HG03045 (cell line): ENCODE measurements at regions not wholly inside any gene's neighbourhood (a gene's known extent, or its start where the extent isn't known, plus 50 kb on each side); places are given as distances from the start of the nearest gene placed in this dataset.

Experiments
- ATAC-seq: cut with Tn5 transposase; IDR thresholded peaks from one replicate; pipeline ENCODE4 v1.9.1; 2021; ENCODE audit warnings: mild to moderate bottlenecking, moderate library complexity; ENCODE audit not compliant: unreplicated experiment

DNA sequence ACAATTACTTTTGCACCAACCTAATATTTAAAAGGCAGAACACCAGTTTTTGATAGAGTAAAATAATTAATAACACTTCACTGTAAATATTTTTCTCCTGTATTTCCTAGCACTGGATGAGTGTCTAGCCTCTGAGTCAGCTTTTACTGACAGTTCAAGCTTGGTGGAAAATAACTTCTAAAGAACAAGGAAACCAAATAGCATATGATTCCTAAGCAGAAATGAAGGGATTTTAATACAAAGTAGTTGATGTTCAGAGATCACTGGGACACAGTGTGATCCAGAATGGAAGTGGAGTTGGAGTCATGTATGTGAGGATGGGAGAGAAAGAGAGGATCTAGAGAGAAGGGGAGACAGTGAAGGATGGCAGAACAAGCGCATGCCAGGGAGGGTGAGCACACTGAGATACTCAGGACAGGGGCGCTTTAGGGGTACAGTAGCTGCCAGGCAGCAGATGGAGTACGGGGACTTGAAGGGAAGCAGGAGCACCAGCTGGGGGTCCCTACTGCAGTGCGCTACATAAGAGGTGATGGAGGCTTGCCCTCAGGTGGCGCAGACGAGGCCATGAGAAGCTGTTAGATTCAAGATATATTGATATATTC lies 117.9 kb upstream of the KLF6 start:
- peak; percentile 19 for ATAC-seq

DNA sequence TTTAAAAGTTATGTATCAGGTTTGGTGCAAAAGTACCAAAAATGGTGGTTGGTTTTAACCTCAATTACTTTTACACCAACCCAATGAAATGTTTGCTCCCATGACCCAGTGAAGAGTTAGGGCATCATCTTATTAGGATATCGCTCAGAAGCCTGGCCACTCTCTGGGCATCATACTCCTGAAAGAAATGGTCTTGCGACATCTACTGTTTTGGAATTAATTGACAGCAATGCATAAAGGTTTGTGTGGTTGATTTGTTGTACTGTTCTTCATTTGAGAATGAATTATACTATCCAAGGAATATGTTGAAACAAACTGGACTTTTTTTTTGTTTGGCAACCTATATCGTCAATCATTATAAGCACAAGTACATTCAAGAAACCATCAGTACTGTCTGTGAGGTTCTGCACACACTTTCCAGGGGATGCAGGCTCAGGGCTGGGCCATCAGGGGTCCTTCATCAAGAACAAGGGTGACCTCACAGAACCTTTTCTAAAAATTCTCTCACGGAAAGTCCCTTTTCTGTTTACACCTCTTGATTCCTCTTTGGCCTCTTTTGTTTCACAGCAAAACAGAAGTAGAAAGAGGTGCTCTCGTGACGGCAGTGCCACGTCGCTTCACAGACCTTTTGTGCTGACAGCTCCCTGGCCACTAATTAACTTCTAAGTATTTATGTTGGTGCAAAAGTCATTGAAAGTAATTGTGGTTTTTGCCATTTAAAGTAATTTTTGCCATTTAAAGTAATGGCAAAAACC lies 117.2 kb upstream of the KLF6 start:
- ATAC-seq = peak; percentile 91

DNA sequence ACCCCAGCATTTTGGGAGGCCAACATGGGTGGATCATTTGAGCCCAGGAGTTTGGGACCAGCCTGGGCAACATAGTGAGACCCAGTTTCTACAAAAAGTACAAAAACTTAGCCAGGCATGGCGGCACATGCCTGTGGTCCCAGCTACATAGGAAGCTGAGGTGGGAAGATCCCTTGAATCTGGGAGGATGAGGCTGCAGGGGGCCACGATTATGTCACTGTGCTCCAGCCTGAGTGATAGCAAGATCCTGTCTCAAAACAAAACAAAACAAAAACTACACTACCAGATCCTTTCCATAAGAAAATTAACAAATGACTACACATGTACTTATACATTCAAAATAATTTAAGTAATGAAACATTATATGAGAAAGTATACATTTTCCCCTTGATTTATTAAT lies 116.4 kb upstream of the KLF6 start:
- ATAC-seq = no peak

DNA sequence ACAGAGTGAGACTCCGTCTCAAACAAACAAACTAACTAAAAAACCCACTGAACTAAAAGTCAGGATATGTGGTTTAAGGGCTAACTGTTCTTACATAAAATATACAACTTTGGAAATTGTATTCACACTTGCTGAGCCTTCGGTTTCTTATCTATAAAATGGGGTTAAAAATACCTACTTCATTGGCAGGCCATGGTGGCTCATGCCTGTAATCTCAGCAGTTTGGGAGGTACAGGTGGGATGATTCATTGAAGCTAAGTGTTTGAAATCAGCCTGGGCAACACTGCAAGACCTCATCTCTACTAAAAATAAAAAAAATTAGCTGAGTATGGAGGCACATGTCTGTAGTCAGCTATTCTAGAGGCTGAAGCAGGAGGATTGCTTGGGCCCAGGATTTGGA lies 115.4 kb upstream of the KLF6 start:
- no peak for ATAC-seq

DNA sequence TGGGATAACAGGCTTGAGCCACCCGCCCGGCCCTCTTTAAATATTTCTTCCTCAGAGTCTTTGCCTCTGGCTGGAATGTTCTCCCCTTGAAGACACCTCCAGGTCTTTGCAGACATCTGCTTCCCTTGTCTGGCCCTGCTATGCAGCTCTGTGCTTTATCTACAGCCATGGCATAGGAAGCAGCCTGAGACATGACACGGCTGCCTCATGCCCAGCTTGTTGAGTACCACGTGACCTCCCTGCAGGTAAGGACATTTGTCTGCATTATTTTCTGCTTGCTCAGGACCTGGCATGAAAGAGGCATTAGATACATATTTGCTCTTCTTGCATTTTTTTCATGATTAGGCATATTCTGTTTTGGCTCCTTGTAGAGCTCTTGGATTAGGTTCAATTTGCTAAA lies 113.8 kb upstream of the KLF6 start:
- no peak for ATAC-seq

DNA sequence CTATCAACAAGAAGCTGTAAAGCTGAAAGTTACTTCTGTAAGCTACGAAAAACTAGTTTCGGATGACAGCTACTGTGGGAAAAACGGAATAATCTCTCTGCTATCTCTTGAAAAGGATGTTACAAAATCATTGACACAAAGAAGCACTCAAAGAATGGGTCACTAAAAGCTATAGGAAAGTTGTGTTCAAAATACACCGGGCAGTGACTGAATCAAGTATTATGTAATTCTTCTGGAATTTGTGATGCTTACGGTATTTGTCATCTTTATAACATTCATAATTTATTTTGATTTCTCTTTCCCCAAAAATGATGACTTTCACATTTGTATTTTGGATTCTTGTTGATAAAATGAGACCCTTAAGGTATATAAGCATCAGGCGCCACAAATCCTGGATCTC lies 112.1 kb upstream of the KLF6 start:
- no peak for ATAC-seq

GRCh38 chr10:3896161-3896560 lies 111.2 kb upstream of the KLF6 start:
- ATAC-seq = no peak

DNA sequence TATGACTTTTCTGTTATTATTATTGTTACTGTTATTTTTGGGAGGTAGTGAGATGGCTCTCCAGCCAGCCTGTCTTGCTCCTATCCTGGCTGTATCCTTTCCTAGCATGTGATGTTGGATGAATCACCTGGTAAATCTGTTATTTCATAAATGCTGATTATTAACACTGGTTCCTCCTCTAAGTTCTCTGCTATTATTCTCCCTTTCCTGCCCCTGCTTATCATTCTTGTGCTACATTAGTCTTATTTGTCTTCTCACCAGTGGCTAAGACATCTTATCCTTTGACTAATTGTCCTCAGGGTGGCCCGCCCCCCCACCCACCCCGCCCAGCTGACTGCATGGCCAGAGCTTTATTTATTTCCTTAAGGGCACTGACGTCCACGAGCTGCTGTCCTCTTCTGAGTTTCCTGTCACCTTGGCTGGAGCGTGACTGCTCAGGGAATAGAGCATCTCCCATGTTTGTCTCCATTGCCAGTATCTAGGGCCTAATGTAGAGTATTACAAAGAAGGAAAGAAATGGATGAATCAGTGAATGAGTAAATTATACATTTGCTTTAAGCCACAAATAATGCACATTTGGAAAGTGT lies 110.1 kb upstream of the KLF6 start:
- no peak for ATAC-seq

DNA sequence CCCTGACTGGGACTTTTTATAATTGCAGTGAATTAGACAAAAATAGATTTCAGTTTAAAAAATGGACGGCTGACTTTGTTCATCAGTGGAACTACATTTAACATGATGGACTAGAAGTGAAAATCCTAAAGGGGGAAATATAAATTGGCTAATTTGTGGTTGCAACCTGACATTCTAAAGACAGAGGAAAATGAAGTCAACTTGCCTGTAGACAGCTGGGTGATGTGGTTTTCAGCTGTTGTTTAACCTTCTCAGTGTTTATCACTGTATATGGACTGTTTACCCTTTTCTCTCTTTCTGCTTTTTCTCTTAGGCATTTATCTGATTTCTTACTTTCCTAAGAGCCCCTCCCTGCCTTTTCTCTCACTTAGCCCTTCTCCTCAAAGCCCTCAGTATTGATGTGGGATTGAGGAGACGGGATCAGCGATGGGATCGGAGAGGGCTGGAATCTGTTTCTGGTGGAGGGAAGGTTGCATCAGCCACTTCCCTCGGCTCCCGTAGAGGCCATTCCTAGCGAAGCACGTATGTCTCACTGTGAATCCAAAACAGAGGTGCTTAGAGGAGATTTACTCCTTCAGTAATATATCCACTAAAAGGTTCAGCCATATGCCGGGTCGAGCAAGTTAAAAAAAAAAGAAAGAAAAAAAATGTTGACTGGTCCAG lies 109.0 kb upstream of the KLF6 start:
- ATAC-seq = no peak

GRCh38 chr10:3892440-3893425 lies 107.7 kb upstream of the KLF6 start:
- ATAC-seq = no peak

DNA sequence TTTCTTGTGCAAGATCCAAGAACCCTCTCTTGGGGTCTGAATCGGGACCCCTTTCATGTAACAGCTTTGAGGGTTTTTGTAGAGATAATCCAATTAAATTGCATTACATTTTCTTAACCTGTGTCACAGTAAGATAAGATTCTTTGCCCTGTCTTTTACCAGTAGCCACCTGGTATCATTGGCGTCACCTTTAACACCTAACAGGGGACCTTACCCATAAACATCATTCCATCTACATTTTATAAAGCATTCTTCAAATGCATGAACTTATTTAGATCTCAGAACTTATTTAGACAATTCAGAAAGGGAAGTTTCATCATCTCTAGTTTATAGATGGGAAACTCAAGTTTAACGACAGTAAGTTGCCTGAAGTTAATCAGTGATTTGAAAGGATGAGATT lies 106.4 kb upstream of the KLF6 start:
- ATAC-seq = no peak

DNA sequence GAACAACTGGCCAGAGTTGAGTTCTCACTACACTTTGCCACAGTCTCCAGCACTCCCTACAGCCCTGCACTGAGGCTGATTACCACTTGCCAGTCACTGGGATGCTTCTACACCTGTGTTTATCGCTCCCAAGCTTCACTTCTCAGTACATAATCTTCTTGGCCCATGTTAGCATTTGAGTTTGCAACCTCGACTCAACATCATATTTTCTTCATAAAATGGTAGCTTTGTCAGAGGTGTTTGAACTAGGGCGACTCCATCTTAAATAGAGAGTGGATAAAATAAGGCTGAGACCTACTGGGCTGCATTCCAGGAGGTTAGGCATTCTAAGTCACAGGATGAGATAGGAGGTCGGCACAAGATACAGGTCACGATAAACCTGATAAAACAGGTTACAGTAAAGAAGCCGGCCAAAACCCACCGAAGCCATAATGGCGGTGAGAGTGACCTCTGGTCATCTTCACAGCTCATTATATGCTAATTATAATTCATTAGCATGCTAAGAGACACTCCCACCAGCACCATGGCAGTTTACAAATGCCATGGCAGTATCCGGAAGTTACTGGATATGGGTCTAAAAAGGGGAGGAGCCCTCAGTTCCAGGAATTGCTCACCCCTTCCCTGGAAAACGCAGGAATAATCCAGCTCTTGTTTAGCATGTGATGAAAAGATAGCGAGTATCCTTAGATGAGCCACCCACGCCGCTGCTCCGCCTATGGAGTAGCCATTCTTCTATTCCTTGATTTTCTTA lies 105.8 kb upstream of the KLF6 start:
- no peak for ATAC-seq

GRCh38 chr10:3889961-3890522 lies 105.0 kb upstream of the KLF6 start:
- ATAC-seq = no peak

GRCh38 chr10:3887885-3888476 lies 103.0 kb upstream of the KLF6 start:
- ATAC-seq = peak; percentile 63

- ATAC-seq = peak; percentile 15
These were observed 102.4 kb upstream of the KLF6 start for GRCh38 chr10:3887404-3887803.

- ATAC-seq = no peak
These were observed 101.7 kb upstream of the KLF6 start for GRCh38 chr10:3886641-3887251.

DNA sequence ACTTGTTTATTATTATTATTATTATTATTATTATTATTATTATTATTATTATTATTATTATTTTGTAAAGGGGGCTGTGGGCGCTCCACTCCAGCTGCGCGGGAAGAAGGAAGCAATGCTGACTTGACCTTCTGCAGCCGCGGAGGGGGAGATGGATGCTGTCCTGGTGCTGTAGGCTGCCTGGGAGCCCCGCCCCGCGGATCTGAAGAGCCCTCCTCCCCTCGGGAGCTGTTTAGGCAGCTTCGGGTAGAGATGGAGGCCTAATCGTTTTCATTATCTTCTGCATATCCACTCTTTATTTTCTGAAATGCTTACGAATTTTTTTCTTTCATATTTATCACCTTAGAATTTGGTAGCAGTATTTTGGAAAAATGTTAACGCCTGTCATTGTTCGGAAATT lies 101.2 kb upstream of the KLF6 start:
- ATAC-seq = no peak

DNA sequence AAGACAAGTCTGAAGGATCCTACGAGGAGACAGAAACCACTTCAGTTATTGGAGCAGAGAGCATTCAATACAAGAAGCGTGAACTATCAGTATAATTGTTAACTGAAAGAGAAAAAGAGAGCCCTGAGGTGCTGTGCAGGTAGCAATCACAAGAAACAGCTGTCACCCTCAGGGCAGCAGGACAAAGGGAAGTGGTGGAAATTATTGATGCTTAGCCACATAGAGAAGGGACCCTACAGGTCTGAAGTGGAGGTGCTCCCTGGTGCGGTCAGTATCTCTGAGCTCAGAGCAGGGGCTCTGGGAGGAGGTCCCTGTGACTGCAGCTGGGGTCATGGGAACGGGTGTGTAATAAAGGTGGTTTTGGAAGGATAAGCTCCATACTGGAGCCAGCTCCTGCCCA lies 97.8 kb upstream of the KLF6 start:
- no peak for ATAC-seq

DNA sequence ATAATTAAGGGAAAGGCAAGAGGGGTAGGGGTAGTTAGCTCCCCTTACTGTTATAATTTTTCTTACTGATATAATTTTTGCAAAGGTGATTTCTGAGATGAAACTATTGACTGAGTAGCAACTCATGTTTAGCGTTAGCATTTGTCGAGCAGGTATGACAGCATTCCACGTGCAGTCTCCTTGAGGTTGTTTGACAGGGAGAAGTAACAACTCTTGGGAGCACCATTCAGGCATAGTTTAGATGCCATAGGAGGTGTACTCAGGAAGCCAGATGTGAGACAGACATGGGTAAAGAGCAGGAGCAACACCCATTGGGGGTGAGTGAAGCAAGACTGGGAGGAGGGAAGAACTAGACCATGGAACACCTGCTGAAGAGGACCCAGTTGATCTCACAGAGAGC lies 96.6 kb upstream of the KLF6 start:
- no peak for ATAC-seq
